HL-60 (cell line): ENCODE measurements at regions not wholly inside any gene's neighbourhood (a gene's known extent, or its start where the extent isn't known, plus 50 kb on each side); places are given as distances from the start of the nearest gene placed in this dataset.

Source experiments
- GABPA ChIP-seq: IDR thresholded peaks from 2 replicates; pipeline ENCODE4 v1.6.1; 2012; ENCODE audit warnings: low read depth
- SPI1 ChIP-seq: IDR thresholded peaks from 2 replicates; pipeline ENCODE4 v1.6.1; 2012; ENCODE audit warnings: low read depth, mild to moderate bottlenecking, borderline replicate concordance
- TF ChIP-seq, protein P1 (sequence below): IDR thresholded peaks from one replicate; pipeline ENCODE4 v1.5.1; 2011; ENCODE audit warnings: low read length, control low read depth, inconsistent platforms; ENCODE audit not compliant: insufficient read depth

- TF ChIP-seq, protein P1, sequence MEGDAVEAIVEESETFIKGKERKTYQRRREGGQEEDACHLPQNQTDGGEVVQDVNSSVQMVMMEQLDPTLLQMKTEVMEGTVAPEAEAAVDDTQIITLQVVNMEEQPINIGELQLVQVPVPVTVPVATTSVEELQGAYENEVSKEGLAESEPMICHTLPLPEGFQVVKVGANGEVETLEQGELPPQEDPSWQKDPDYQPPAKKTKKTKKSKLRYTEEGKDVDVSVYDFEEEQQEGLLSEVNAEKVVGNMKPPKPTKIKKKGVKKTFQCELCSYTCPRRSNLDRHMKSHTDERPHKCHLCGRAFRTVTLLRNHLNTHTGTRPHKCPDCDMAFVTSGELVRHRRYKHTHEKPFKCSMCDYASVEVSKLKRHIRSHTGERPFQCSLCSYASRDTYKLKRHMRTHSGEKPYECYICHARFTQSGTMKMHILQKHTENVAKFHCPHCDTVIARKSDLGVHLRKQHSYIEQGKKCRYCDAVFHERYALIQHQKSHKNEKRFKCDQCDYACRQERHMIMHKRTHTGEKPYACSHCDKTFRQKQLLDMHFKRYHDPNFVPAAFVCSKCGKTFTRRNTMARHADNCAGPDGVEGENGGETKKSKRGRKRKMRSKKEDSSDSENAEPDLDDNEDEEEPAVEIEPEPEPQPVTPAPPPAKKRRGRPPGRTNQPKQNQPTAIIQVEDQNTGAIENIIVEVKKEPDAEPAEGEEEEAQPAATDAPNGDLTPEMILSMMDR: no peak
- TF ChIP-seq SPI1 (no peak), GABPA (no peak)
Observed at GRCh38 chr2:199524689-199525574, 67.2 kb upstream of the SATB2 start.
